MM.1S (cell line): ENCODE measurements at regions not wholly inside any gene's neighbourhood (a gene's known extent, or its start where the extent isn't known, plus 50 kb on each side); places are given as distances from the start of the nearest gene placed in this dataset.
A peak's percentile ranks its signal among the peaks of the same experiment; 100 is the strongest.

ENCODE experiments used
- DNase-seq: peaks from one replicate; pipeline ENCODE4 v3.0.0-alpha.2; 2015
- H2AFZ ChIP-seq: fragments of 300-600 bp; sonication (generic); 2 replicates; pipeline ENCODE4 v1.6.0; 2016; ENCODE audit warnings: antibody characterized with exemption, low read length
- H3F3A ChIP-seq: fragments of 300-600 bp; sonication (generic); 2 replicates; pipeline ENCODE4 v1.6.1; 2016; ENCODE audit warnings: mild to moderate bottlenecking, antibody characterized with exemption, low read length, moderate library complexity, mixed read lengths; ENCODE audit not compliant: insufficient read depth
- H3K27ac ChIP-seq: fragments of 300-600 bp; sonication (generic); 2 replicates; pipeline ENCODE4 v1.5.1; 2016; ENCODE audit warnings: mild to moderate bottlenecking, low read length
- H3K27me3 ChIP-seq: fragments of 300-600 bp; sonication (generic); replicated peaks from 2 replicates; pipeline ENCODE4 v1.6.0; 2016; ENCODE audit warnings: low read length; ENCODE audit not compliant: insufficient read depth
- H3K36me3 ChIP-seq: fragments of 300-600 bp; sonication (generic); replicated peaks from 2 replicates; pipeline ENCODE4 v1.6.1; 2016; ENCODE audit warnings: mild to moderate bottlenecking, low read length, mixed read lengths; ENCODE audit not compliant: insufficient read depth
- H3K4me1 ChIP-seq: fragments of 300-600 bp; sonication (generic); 2 replicates; pipeline ENCODE4 v1.6.1; 2016; ENCODE audit warnings: low read length, mixed read lengths
- H3K4me2 ChIP-seq: fragments of 300-600 bp; sonication (generic); 2 replicates; pipeline ENCODE4 v1.6.0; 2016; ENCODE audit warnings: low read depth, low read length
- H3K4me3 ChIP-seq: fragments of 300-600 bp; sonication (generic); 2 replicates; pipeline ENCODE4 v1.5.1; 2016; ENCODE audit warnings: low read length, mixed read lengths
- H3K79me2 ChIP-seq: fragments of 300-600 bp; sonication (generic); 2 replicates; pipeline ENCODE4 v1.6.1; 2016; ENCODE audit warnings: mixed run types, low read length, mixed read lengths
- H3K9ac ChIP-seq: fragments of 300-600 bp; sonication (generic); 2 replicates; pipeline ENCODE4 v1.6.1; 2016; ENCODE audit warnings: low read length, mixed read lengths
- H3K9me2 ChIP-seq: fragments of 300-600 bp; sonication (generic); replicated peaks from 2 replicates; pipeline ENCODE4 v1.6.1; 2016; ENCODE audit warnings: mild to moderate bottlenecking, low read length, mixed read lengths; ENCODE audit not compliant: insufficient read depth
- H3K9me3 ChIP-seq: fragments of 300-600 bp; sonication (generic); replicated peaks from 2 replicates; pipeline ENCODE4 v1.6.1; 2016; ENCODE audit warnings: mild to moderate bottlenecking, low read length, mixed read lengths; ENCODE audit not compliant: insufficient read depth
- H4K20me1 ChIP-seq: fragments of 300-600 bp; sonication (generic); 2 replicates; pipeline ENCODE4 v1.6.1; 2016; ENCODE audit warnings: mild to moderate bottlenecking, low read length, moderate library complexity, mixed read lengths; ENCODE audit not compliant: insufficient read depth
- EZH2 ChIP-seq: fragments of 300-600 bp; sonication (generic); optimal IDR thresholded peaks from 2 replicates; pipeline ENCODE3; 2017; ENCODE audit warnings: low read depth, mild to moderate bottlenecking, antibody characterized with exemption, low read length, mixed read lengths
- EZH2phosphoT487 ChIP-seq: fragments of 300-600 bp; sonication (generic); IDR thresholded peaks from 2 replicates; pipeline ENCODE4 v1.6.1; 2018; ENCODE audit warnings: antibody characterized with exemption, low read length
- TF ChIP-seq, protein P1 (sequence below): fragments of 300-600 bp; sonication (generic); IDR thresholded peaks from 2 replicates; pipeline ENCODE4 v1.5.1; 2016; ENCODE audit warnings: antibody characterized with exemption, low read length, mixed read lengths

- H3K79me2 ChIP-seq = no peaks in the 10 kb centered on the region
- H3K36me3 ChIP-seq = no peaks in the 10 kb centered on the region
- no peaks in the 10 kb centered on the region for H3K27me3 ChIP-seq
- H3K9me2 ChIP-seq = no peaks in the 10 kb centered on the region
- H2AFZ ChIP-seq = no peak overlapping the region
- H3F3A ChIP-seq = peaks cover 9% of the 10 kb centered on the region
- no peak for DNase-seq
- H3K9me3 ChIP-seq = no peaks in the 10 kb centered on the region
- H3K4me1 ChIP-seq = peaks cover 29% of the 10 kb centered on the region
- TF ChIP-seq, protein P1, sequence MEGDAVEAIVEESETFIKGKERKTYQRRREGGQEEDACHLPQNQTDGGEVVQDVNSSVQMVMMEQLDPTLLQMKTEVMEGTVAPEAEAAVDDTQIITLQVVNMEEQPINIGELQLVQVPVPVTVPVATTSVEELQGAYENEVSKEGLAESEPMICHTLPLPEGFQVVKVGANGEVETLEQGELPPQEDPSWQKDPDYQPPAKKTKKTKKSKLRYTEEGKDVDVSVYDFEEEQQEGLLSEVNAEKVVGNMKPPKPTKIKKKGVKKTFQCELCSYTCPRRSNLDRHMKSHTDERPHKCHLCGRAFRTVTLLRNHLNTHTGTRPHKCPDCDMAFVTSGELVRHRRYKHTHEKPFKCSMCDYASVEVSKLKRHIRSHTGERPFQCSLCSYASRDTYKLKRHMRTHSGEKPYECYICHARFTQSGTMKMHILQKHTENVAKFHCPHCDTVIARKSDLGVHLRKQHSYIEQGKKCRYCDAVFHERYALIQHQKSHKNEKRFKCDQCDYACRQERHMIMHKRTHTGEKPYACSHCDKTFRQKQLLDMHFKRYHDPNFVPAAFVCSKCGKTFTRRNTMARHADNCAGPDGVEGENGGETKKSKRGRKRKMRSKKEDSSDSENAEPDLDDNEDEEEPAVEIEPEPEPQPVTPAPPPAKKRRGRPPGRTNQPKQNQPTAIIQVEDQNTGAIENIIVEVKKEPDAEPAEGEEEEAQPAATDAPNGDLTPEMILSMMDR = no peak
- TF ChIP-seq EZH2 (no peak), EZH2phosphoT487 (no peak)
- H3K4me2 ChIP-seq = no peak overlapping the region
- H4K20me1 ChIP-seq = no peaks in the 10 kb centered on the region
- H3K27ac ChIP-seq = no peak overlapping the region
- H3K9ac ChIP-seq = no peak overlapping the region
- no peak overlapping the region for H3K4me3 ChIP-seq
These were observed 275.7 kb upstream of the MMADHC start for GRCh38 chr2:149863227-149863626.

DNA sequence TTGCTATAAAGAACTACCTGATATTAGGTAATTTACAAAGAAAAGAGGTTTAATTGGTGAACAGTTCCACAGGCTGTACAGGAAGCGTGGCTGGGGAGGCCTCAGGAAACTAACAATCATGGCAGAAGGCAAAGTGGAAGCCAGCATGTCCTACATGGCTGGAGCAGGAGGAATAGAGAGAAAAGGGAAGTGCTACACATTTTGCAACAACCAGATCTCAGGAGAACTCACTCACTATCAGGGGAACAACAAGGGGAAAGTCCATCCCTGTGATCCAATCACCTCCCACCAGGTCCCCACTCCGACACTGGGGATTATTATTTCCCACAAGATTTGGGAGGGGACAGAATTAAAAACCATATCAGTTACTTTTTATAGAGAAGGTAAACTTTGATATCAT is 273.5 kb upstream of the MMADHC start:
- no peak overlapping the region for H3K27ac ChIP-seq
- H3K9me3 ChIP-seq = no peaks in the 10 kb centered on the region
- H3K9ac ChIP-seq = no peak overlapping the region
- H3K4me3 ChIP-seq = no peak overlapping the region
- DNase-seq = no peak
- TF ChIP-seq, protein P1 = no peak
- TF ChIP-seq EZH2phosphoT487 (no peak), EZH2 (no peak)
- H3K4me1 ChIP-seq = peaks cover 43% of the 10 kb centered on the region
- no peaks in the 10 kb centered on the region for H4K20me1 ChIP-seq
- peaks cover 9% of the 10 kb centered on the region for H3F3A ChIP-seq
- no peaks in the 10 kb centered on the region for H3K9me2 ChIP-seq
- no peak overlapping the region for H2AFZ ChIP-seq
- H3K27me3 ChIP-seq = no peaks in the 10 kb centered on the region
- H3K36me3 ChIP-seq = no peaks in the 10 kb centered on the region
- H3K4me2 ChIP-seq = no peak overlapping the region
- no peaks in the 10 kb centered on the region for H3K79me2 ChIP-seq

GRCh38 chr2:149860276-149860921 is 272.8 kb upstream of the MMADHC start:
- Histone ChIP-seq H3K36me3 (no peaks in the 10 kb centered on the region), H3K27ac (peak overlapping the region; percentile 15; the same call in 1 of the 2 replicates), H3K27me3 (no peaks in the 10 kb centered on the region), H3K4me3 (no peak overlapping the region), H3K79me2 (no peaks in the 10 kb centered on the region), H3K9ac (no peak overlapping the region), H4K20me1 (no peaks in the 10 kb centered on the region), H3K4me2 (0 out of 2 replicates have a peak overlapping the region, but pooled peaks have one; percentile 6), H3K4me1 (peaks cover 43% of the 10 kb centered on the region), H3F3A (peaks cover 9% of the 10 kb centered on the region), H3K9me3 (no peaks in the 10 kb centered on the region), H2AFZ (no peak overlapping the region), H3K9me2 (no peaks in the 10 kb centered on the region)
- TF ChIP-seq, protein P1 = no peak
- no peak for TF ChIP-seq EZH2phosphoT487
- no peak for TF ChIP-seq EZH2
- DNase-seq = no peak
